ENCODE measurements at regions not wholly inside any gene's neighbourhood (a gene's known extent, or its start where the extent isn't known, plus 50 kb on each side); places are given as distances from the start of the nearest gene placed in this dataset.

DNA sequence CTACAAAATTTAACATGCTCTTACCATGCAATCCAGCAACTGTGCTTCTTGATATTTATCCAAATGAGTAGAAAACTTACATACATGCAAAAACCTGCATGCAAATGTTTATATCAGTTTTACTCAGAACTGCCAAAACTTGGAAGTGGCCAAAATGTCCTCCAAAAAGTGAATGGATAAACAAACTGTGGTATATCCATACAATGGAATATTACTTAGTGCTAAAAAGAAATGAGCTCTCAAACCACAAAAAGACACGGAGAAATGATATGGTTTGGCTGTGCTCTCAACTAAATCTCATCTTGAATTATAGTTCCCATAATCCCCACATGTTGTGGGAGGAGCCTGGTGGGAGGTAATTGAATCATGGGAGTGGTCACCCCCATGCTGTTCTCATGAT is 267.2 kb downstream of the ZEB2 start:
- DNase-seq (ENCODE audit: extremely low read depth, low read depth): no peak
- no peak for TF ChIP-seq CTCF (IDR thresholded peaks at IDR 0.05; ENCODE audit: low read depth, low read length, missing control alignments)
- no peak overlapping the region for H3K4me3 ChIP-seq (replicated peaks; ENCODE audit: low read depth, low read length)

GRCh38 chr2:144249035-144249637 is 270.8 kb downstream of the ZEB2 start:
- TF ChIP-seq CTCF (IDR thresholded peaks at IDR 0.05; ENCODE audit: low read depth, low read length, missing control alignments): no peak
- H3K4me3 ChIP-seq (replicated peaks; ENCODE audit: low read depth, low read length): no peak overlapping the region
- DNase-seq (ENCODE audit: extremely low read depth, low read depth): no peak

DNA sequence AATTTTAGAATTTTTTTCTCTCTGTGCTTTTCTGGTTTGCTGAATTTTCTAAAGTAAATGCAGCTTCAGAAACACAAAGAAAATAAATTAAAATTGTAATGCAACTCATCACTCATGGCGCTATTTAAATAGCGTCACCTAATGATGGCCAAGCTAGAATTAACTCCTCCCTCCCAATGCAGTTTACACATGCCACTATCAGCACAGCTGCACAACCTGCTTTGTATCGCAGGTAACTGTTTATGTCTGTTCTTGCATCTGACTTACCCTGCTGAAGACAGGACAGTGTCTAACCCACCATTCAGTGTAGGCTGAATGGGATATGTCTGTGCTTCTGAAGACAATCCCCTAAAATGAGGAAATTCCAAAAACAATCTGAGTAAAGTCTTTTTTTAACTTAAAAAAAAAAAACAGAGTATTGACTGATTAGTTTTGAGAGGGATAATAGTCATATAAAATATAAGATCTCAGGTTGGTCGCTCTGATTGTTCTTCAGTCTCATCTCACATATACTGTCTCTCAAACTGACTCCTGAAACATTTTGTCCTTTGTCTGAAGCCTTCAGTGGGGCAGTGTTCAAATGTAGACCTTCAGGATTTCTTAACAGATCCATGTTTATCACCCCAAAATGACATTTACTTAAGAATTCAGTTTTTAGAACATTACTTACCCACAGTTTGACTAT is 271.4 kb downstream of the ZEB2 start:
- H3K4me3 ChIP-seq (replicated peaks; ENCODE audit: low read depth, low read length): no peak overlapping the region
- DNase-seq (ENCODE audit: extremely low read depth, low read depth): no peak
- TF ChIP-seq CTCF (IDR thresholded peaks at IDR 0.05; ENCODE audit: low read depth, low read length, missing control alignments): no peak

DNA sequence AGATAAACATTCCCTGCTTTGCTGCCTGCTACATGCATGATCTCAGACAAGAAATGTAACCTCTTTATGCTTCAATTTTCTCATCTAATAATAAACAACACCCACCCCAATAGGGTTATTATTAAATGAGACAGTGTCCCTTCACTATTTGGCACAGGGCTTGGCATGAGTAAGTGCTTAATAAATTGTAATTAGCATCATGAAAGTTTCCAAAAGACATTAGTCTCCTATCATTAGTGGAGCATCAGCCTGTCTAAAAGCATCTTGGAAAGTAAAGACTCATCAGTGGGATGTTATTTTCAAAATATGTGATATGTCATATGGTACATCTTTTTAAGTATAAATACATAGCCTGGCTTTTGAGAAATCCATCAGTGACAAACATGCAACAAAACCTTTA is 275.0 kb downstream of the ZEB2 start:
- H3K4me3 ChIP-seq (replicated peaks; ENCODE audit: low read depth, low read length): no peak overlapping the region
- no peak for DNase-seq (ENCODE audit: extremely low read depth, low read depth)
- TF ChIP-seq CTCF (IDR thresholded peaks at IDR 0.05; ENCODE audit: low read depth, low read length, missing control alignments): no peak

DNA sequence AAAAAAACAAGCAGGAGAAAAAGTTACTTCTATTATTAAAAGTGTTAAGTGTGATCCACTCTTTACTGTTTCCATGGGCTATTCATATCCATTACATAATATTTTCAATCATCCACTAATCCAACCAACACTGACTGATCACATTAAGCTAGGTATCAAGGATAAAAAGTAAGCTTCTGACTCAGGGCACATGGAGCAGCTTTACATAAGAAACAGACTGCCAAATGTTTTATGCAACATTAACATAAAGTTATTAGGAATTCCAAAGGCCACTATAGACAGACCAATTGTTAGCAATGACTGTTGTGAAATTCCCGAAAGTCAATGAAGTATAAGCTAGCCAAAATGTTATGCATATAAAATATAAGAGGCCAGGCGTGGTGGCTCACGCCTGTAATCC is 277.6 kb downstream of the ZEB2 start:
- no peak for TF ChIP-seq CTCF (IDR thresholded peaks at IDR 0.05; ENCODE audit: low read depth, low read length, missing control alignments)
- no peak overlapping the region for H3K4me3 ChIP-seq (replicated peaks; ENCODE audit: low read depth, low read length)
- no peak for DNase-seq (ENCODE audit: extremely low read depth, low read depth)

DNA sequence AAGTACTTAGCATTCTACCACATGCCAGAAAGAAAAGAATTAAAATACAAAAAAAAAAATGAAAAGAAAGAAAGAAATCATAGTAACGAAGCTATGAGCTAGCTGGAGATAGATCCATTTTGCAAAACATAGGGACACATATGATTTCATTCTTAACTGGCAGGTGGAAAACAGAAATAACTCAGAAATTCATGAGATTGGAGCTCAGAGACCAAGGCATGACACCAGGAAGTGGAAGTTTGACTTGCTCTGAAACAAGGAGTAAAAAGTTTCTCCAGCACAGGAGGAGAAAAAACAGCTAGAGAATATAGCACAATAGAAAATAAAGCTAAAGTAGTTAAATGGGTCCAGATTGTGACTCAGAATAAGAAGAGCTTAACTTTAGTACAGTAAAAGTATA is 278.1 kb downstream of the ZEB2 start:
- H3K4me3 ChIP-seq (replicated peaks; ENCODE audit: low read depth, low read length): no peak overlapping the region
- no peak for DNase-seq (ENCODE audit: extremely low read depth, low read depth)
- no peak for TF ChIP-seq CTCF (IDR thresholded peaks at IDR 0.05; ENCODE audit: low read depth, low read length, missing control alignments)
